Adrenal gland (tissue), 9 donors: ENCODE measurements at regions not wholly inside any gene's neighbourhood (a gene's known extent, or its start where the extent isn't known, plus 50 kb on each side); places are given as distances from the start of the nearest gene placed in this dataset.

ENCODE experiments used
- DNase-seq, 7 donors: peaks; one replicate each; pipeline ENCODE4 v3.0.0-alpha.2; 2019 to 2020
- H3K27ac ChIP-seq, 5 donors: fragments of 200-600 bp; sonication (generic) in 4 of 5; 1 replicate in 3 of 5; 2 replicates in 2 of 5; pipeline versions ENCODE4 v1.5.1 to v1.8.0; 2016 to 2020; ENCODE audit warnings: mild to moderate bottlenecking in 1 of 5
- H3K27me3 ChIP-seq: fragments of 200-600 bp; 2 replicates; pipeline ENCODE4 v1.8.0; 2021
- H3K36me3 ChIP-seq, 2 donors: fragments of 200-600 bp; replicated peaks in 1 of 2; 1 replicate in 1 of 2; 2 replicates in 1 of 2; pipeline versions ENCODE4 v1.5.1 to v1.8.0; 2018 to 2022
- H3K4me1 ChIP-seq, 2 donors: fragments of 200-600 bp; replicated peaks in 1 of 2; 1 replicate in 1 of 2; 2 replicates in 1 of 2; pipeline versions ENCODE4 v1.5.1 to v1.8.0; 2018 to 2021
- H3K4me3 ChIP-seq, 4 donors: fragments of 200-600 bp; sonication (generic) in 3 of 4; one replicate each; pipeline ENCODE4 v1.5.1; 2016 to 2018
- H3K9me3 ChIP-seq, 3 donors: fragments of 200-600 bp; sonication (generic) in 1 of 3; replicated peaks in 1 of 3; 1 replicate in 2 of 3; 2 replicates in 1 of 3; pipeline versions ENCODE4 v1.5.1 to v1.8.0; 2016 to 2021
- CTCF ChIP-seq, 6 experiments: fragments of 450-650 bp in 4 of 6; fragments of 200-600 bp in 2 of 6; sonication (generic) in 1 of 6; IDR thresholded peaks; 1 replicate in 5 of 6; 2 replicates in 1 of 6; pipeline versions ENCODE4 v1.5.1 to v1.8.0; 2016 to 2021; ENCODE audit warnings: antibody characterized with exemption in 6 of 6, mild to moderate bottlenecking in 2 of 6, moderate library complexity in 1 of 6
- POLR2A ChIP-seq, 2 donors: fragments of 450-650 bp; IDR thresholded peaks; one replicate each; pipeline ENCODE4 v1.6.1; 2017; ENCODE audit warnings: antibody characterized with exemption in 2 of 2, mild to moderate bottlenecking in 2 of 2, moderate library complexity in 1 of 2
- WGBS, 4 donors: extraction: QIAGEN DNeasy Blood & Tissue Kit in 2 of 4; methylation state at CpG; one replicate each; pipeline versions ENCODE4 v1.1.5 to v1.1.7; 2013 to 2017; 5-methylcytosine and 5-hydroxymethylcytosine counted together
- intact Hi-C, 2 donors: fragments of 100-400 bp; cut with DNase I; formaldehyde crosslinking; loops; one replicate each; pipeline versions ENCODE4 v1.14.1 to v1.15.0; 2022 to 2023
- donor health status: healthy with polysubstance abuse.
- donor health status: Bipolar disorder and iron deficiency.
- donor health status: DM: yes; HTN: yes; CAD: no.
- donor health status: DM: no; HTN: no; CAD: no.
- donor health status: DM: no; HTN: no; CAD: no.

- no peak for DNase-seq
- H3K9me3 ChIP-seq: no peaks in the 10 kb centered on the region
- no peak overlapping the region for H3K4me3 ChIP-seq
- intact Hi-C loops: no loop called here
- no peaks in the 10 kb centered on the region for H3K4me1 ChIP-seq
- H3K27me3 ChIP-seq: no peaks in the 10 kb centered on the region
- no peaks in the 10 kb centered on the region for H3K36me3 ChIP-seq
- WGBS, 4 donors: 69 to 84% (median 75%) methylated on average over 2 of the region's 2 CpGs
- TF ChIP-seq POLR2A (IDR thresholded peaks at IDR 0.05) (no peak), CTCF (IDR thresholded peaks at IDR 0.05) (no peak)
- no peak overlapping the region for H3K27ac ChIP-seq
Observed at GRCh38 chr7:20896996-20897395, 110.3 kb upstream of the SP8 start.

DNA sequence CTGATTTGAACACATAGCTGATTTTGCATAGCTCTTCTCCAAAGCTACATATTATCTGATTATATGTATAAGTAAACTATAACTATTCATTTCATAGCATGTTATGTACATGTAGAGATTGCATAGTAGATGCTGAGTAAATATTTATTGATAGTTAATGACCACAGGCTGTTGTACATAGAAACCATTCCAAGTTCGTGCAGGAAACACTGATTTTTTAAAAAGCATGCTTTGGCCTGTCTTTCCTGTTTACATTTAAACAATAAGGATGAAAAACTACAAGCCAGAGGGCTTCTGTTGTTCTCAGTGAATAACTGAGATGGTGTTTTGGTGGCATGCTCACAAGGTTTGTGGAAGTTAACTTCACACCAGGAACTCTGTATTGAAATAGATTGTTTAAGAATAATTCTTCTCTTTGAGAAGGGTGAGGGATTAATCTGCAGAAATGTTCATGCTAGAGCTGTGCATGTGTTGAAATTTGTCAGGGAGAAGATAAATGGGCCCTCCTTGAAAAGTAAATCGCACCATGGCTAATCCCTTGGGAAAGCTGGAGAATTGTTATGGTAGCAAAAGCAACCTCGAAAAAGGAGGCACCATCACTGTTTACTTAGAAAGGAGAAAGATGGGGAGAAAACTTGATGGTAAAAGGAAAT is 120.2 kb upstream of the SP8 start:
- Histone ChIP-seq H3K9me3 (no peaks in the 10 kb centered on the region), H3K27me3 (no peaks in the 10 kb centered on the region), H3K4me3 (no peak overlapping the region), H3K4me1 (no peaks in the 10 kb centered on the region), H3K27ac (no peak overlapping the region), H3K36me3 (no peaks in the 10 kb centered on the region)
- intact Hi-C loops: no loop called here
- DNase-seq: no peak
- WGBS, 4 donors: 23 to 37% (median 27%) methylated on average over 3 of the region's 3 CpGs
- TF ChIP-seq CTCF (IDR thresholded peaks at IDR 0.05): no peak
- no peak for TF ChIP-seq POLR2A (IDR thresholded peaks at IDR 0.05)

- TF ChIP-seq POLR2A (IDR thresholded peaks at IDR 0.05) (no peak), CTCF (IDR thresholded peaks at IDR 0.05) (no peak)
- DNase-seq: no peak
- Histone ChIP-seq H3K36me3 (no peaks in the 10 kb centered on the region), H3K9me3 (no peaks in the 10 kb centered on the region), H3K4me3 (no peak overlapping the region), H3K27ac (no peak overlapping the region), H3K27me3 (no peaks in the 10 kb centered on the region), H3K4me1 (no peaks in the 10 kb centered on the region)
- 59 to 76% (median 74%) methylated on average over 4 of the region's 4 CpGs for WGBS, 4 donors
- intact Hi-C loops: no loop called here
Observed at GRCh38 chr7:20911081-20911480, 124.4 kb upstream of the SP8 start.

GRCh38 chr7:20913853-20914252 is 127.2 kb upstream of the SP8 start:
- intact Hi-C loops: no loop called here
- Histone ChIP-seq H3K27ac (no peak overlapping the region), H3K9me3 (no peaks in the 10 kb centered on the region), H3K36me3 (no peaks in the 10 kb centered on the region), H3K27me3 (no peaks in the 10 kb centered on the region), H3K4me1 (no peaks in the 10 kb centered on the region), H3K4me3 (no peak overlapping the region)
- WGBS, 4 donors: 60 to 74% (median 70%) methylated on average over 9 of the region's 9 CpGs
- no peak for TF ChIP-seq CTCF (IDR thresholded peaks at IDR 0.05)
- TF ChIP-seq POLR2A (IDR thresholded peaks at IDR 0.05): no peak
- no peak for DNase-seq
